Mesothelial cell of epicardium (in vitro differentiated cells): ENCODE measurements at regions not wholly inside any gene's neighbourhood (a gene's known extent, or its start where the extent isn't known, plus 50 kb on each side); places are given as distances from the start of the nearest gene placed in this dataset.

ENCODE experiments used
- DNase-seq, 2 experiments: peaks; one replicate each; pipeline ENCODE4 v3.0.0; 2021; ENCODE audit warnings: low spot score in 2 of 2; ENCODE audit not compliant: unreplicated experiment in 2 of 2
- H3K27ac Mint-ChIP-seq: 2 replicates; pipeline ENCODE4 v1.8.0; 2021; ENCODE audit warnings: mixed read lengths
- H3K27me3 Mint-ChIP-seq: 2 replicates; pipeline ENCODE4 v1.8.0; 2021; ENCODE audit warnings: low read depth, mixed read lengths
- H3K36me3 Mint-ChIP-seq: 2 replicates; pipeline ENCODE4 v1.8.0; 2021; ENCODE audit warnings: mixed read lengths
- H3K4me1 Mint-ChIP-seq: 2 replicates; pipeline ENCODE4 v1.8.0; 2021; ENCODE audit warnings: mixed read lengths
- H3K4me3 Mint-ChIP-seq: 2 replicates; pipeline ENCODE4 v1.8.0; 2021; ENCODE audit warnings: mild to moderate bottlenecking, moderate library complexity, mixed read lengths
- H3K9me3 Mint-ChIP-seq: 2 replicates; pipeline ENCODE4 v1.8.0; 2021; ENCODE audit warnings: mixed read lengths
- TF ChIP-seq, protein P1 (sequence below): fragments of 200-600 bp; sonication (generic); IDR thresholded peaks from one replicate; pipeline ENCODE4 v1.5.0; 2021; ENCODE audit warnings: antibody characterized with exemption; ENCODE audit not compliant: unreplicated experiment

DNA sequence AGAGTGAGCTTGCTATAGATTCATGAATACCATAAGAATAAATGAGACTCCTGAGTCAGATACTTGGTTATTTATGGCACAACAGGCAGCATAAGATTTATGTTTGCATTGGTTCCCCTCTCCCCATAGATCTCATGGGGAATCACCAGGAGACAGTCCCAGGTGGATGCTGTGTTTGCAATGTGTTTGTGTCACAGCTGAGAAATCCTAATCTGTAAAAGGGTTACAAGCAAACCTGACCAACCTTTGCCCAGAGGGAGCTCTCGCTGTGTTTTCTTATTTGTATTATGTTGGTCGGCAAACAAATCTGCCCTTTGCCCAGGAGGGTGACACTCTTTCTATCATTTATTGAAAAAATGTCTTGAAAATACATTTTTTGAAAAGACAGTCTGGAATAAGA is 236.2 kb downstream of the ZPLD1 start:
- DNase-seq: no peak
- Mint-ChIP-seq H3K4me1 (peaks cover 17% of the 10 kb centered on the region), H3K36me3 (no peaks in the 10 kb centered on the region), H3K9me3 (no peaks in the 10 kb centered on the region), H3K27ac (no peak overlapping the region), H3K27me3 (peaks cover 21% of the 10 kb centered on the region), H3K4me3 (no peak overlapping the region)
- TF ChIP-seq, protein P1, sequence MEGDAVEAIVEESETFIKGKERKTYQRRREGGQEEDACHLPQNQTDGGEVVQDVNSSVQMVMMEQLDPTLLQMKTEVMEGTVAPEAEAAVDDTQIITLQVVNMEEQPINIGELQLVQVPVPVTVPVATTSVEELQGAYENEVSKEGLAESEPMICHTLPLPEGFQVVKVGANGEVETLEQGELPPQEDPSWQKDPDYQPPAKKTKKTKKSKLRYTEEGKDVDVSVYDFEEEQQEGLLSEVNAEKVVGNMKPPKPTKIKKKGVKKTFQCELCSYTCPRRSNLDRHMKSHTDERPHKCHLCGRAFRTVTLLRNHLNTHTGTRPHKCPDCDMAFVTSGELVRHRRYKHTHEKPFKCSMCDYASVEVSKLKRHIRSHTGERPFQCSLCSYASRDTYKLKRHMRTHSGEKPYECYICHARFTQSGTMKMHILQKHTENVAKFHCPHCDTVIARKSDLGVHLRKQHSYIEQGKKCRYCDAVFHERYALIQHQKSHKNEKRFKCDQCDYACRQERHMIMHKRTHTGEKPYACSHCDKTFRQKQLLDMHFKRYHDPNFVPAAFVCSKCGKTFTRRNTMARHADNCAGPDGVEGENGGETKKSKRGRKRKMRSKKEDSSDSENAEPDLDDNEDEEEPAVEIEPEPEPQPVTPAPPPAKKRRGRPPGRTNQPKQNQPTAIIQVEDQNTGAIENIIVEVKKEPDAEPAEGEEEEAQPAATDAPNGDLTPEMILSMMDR: no peak

DNA sequence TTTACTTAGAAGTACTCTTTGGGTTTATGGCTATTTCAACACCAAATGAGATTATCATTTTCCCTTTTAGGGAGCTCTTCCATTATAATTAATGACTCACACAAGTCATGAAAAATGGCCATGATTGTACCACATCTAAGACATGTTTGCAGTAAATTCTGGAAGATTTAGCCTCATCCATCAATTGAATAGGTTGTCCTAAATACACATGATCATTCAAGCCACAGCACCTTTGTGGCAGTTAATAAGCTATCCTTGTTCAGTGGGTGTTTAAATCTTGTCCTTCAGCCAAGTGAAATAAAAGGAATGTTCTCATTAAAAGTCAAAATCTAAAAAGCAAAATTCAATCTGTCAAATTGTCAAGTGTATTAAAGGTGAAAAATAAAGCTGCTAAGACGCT is 237.5 kb downstream of the ZPLD1 start:
- H3K4me1 Mint-ChIP-seq: peaks cover 17% of the 10 kb centered on the region
- H3K27me3 Mint-ChIP-seq: peaks cover 11% of the 10 kb centered on the region
- H3K27ac Mint-ChIP-seq: no peak overlapping the region
- no peak for DNase-seq
- no peaks in the 10 kb centered on the region for H3K9me3 Mint-ChIP-seq
- no peak overlapping the region for H3K4me3 Mint-ChIP-seq
- no peaks in the 10 kb centered on the region for H3K36me3 Mint-ChIP-seq
- TF ChIP-seq, protein P1: no peak

DNA sequence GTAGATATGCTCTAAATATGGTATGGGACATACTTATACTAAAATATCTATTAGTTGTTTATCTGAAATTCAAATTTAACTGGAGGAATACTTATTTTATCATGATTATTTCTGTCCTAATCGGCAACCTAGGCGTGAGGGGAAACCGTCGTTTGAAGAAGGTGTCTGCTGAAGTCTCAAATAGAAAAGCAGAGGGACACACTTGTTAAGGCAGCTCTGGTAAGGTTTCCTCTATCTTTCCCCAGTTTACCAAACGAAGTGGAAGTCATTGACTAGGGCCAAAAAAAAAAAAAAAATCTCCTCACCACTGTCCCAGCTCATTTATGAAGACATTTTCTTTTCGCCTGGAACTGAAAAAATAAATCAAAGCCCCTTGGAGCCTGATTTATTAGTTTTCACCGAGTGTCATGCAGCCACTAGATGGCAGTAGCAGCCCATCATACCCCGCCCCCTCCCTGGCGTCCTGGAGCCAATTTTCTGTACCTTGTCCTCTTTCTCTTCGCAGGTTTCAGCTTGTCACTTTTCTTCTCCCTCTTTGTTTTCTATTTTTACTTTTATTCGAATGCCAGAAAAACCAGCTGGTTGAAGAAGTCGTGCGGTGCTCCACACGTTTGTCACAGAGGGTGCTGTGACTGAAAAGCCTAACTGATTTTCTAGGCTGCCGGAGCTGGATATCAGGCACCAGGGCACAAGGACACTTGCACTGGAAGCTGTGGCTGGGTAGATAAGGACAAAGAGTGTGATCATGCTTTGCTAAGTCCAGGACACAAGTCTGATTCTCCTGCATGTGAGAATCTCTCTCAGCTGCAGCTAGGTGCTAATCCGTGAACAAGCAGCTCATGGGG is 238.7 kb downstream of the ZPLD1 start:
- DNase-seq: peak; percentile 35 to 81
- Mint-ChIP-seq H3K4me3 (peak overlapping the region; percentile 66), H3K36me3 (no peaks in the 10 kb centered on the region), H3K27me3 (peaks cover 10% of the 10 kb centered on the region), H3K27ac (no peak overlapping the region), H3K9me3 (no peaks in the 10 kb centered on the region), H3K4me1 (peaks cover 17% of the 10 kb centered on the region)
- TF ChIP-seq, protein P1: peak; percentile 84

DNA sequence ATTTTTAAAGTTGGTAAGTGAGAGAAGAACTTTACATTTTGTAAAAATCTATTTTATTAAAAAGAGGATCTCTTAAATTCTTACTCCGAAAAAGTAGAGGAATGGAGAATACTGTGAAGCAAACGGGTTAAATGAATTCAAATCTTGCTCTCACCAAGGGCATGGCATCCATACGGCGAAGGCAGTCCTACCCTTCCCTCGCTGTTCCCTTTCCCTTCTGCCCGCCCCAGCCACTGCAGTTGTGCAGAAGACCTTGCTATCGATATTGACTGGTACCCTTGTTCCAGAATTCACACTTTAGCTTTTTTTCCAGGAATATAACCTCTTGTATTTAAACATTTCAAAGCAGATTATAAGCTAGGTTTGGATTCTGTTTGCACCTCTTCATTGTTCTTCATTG is 239.5 kb downstream of the ZPLD1 start:
- Mint-ChIP-seq H3K9me3 (no peaks in the 10 kb centered on the region), H3K27ac (no peak overlapping the region), H3K4me3 (no peak overlapping the region), H3K27me3 (peaks cover 7% of the 10 kb centered on the region), H3K4me1 (peaks cover 17% of the 10 kb centered on the region), H3K36me3 (no peaks in the 10 kb centered on the region)
- TF ChIP-seq, protein P1: no peak
- DNase-seq: no peak

DNA sequence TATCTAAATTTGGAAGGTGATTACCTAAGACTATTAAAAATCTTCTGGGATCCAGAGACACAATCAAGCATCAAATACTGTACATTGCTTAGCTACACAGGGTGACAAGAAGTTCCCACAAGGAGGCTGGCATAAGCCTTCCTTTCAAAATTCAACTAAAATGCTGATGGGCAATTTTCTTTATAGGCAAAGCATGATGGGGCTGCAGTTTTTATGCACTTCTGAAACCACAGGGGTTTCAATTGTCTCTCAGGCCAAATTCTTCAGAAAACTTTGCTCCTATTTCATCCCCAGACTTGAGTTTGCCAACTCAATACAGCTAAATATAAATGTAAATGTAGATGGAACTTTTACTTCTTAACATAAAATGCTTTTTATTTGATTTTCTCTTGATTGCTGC is 241.6 kb downstream of the ZPLD1 start:
- peaks cover 7% of the 10 kb centered on the region for H3K27me3 Mint-ChIP-seq

More for the DNA sequence above, 241.6 kb downstream of the ZPLD1 start:
- TF ChIP-seq, protein P1: no peak
- H3K4me1 Mint-ChIP-seq: peaks cover 21% of the 10 kb centered on the region
- H3K4me3 Mint-ChIP-seq: no peak overlapping the region
- H3K27ac Mint-ChIP-seq: no peak overlapping the region
- DNase-seq: no peak
- no peaks in the 10 kb centered on the region for H3K9me3 Mint-ChIP-seq
- H3K36me3 Mint-ChIP-seq: no peaks in the 10 kb centered on the region
